ENCODE measurements at regions not wholly inside any gene's neighbourhood (a gene's known extent, or its start where the extent isn't known, plus 50 kb on each side); places are given as distances from the start of the nearest gene placed in this dataset.

DNA sequence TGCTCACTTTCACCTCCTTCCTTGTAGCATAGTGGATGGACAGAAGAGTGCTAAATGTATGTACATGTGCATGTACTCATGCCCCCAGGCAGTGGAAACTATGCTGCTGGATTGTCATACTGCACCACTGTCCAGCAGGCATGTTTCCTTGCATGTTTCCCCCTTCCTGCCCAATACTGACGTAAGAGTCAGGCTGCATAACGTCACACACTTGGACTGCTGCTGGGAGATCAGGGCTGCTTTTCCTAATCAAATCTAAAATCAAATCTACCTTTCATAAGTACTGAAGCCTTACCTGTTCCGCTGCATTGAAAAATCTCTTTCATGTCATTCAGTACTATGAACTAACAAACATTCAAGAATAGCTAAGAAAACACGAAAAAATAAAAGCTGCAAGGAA lies 67.9 kb upstream of the ROBO1 start:
- TF ChIP-seq, protein P1, sequence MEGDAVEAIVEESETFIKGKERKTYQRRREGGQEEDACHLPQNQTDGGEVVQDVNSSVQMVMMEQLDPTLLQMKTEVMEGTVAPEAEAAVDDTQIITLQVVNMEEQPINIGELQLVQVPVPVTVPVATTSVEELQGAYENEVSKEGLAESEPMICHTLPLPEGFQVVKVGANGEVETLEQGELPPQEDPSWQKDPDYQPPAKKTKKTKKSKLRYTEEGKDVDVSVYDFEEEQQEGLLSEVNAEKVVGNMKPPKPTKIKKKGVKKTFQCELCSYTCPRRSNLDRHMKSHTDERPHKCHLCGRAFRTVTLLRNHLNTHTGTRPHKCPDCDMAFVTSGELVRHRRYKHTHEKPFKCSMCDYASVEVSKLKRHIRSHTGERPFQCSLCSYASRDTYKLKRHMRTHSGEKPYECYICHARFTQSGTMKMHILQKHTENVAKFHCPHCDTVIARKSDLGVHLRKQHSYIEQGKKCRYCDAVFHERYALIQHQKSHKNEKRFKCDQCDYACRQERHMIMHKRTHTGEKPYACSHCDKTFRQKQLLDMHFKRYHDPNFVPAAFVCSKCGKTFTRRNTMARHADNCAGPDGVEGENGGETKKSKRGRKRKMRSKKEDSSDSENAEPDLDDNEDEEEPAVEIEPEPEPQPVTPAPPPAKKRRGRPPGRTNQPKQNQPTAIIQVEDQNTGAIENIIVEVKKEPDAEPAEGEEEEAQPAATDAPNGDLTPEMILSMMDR (IDR thresholded peaks at IDR 0.05): no peak
- TF ChIP-seq POLR2A (IDR thresholded peaks at IDR 0.05): no peak

All from esophagus squamous epithelium (tissue), 4 donors.